HepG2 (cell line): ENCODE measurements at regions not wholly inside any gene's neighbourhood (a gene's known extent, or its start where the extent isn't known, plus 50 kb on each side); places are given as distances from the start of the nearest gene placed in this dataset.
A peak's percentile ranks its signal among the peaks of the same experiment; 100 is the strongest.
"Not testable (repeated sequence)": the region's sequence is repeated elsewhere in the genome, so short reads cannot be mapped to it uniquely, and the experiment has no call there.

Experiments used
- ZBTB33 ChIP-seq: sonication (generic); formaldehyde crosslinking; IDR thresholded peaks from 2 replicates; pipeline ENCODE4 v1.4.0; 2020; ENCODE audit warnings: missing genetic modification reagents
- ZNF501 ChIP-seq: sonication (generic); formaldehyde crosslinking; IDR thresholded peaks from 2 replicates; pipeline ENCODE4 v1.5.1; 2020; ENCODE audit warnings: mild to moderate bottlenecking, moderate library complexity, missing genetic modification reagents

- TF ChIP-seq ZNF501 (CRISPR knock-in tag) = 0 out of 2 replicates have a peak, but pooled peaks have one; percentile 29
- TF ChIP-seq ZBTB33 (CRISPR knock-in tag) = not testable (repeated sequence)
Measured at GRCh38 chr2:109678724-109679201, 64.6 kb downstream of the SOWAHC start.
